ENCODE measurements at regions not wholly inside any gene's neighbourhood (a gene's known extent, or its start where the extent isn't known, plus 50 kb on each side); places are given as distances from the start of the nearest gene placed in this dataset.

- no peak for ATAC-seq (ENCODE audit: low FRiP score)
- DNase-seq: no peak
- no peaks in the 10 kb centered on the region for H3K36me3 ChIP-seq (ENCODE audit: control insufficient read depth in 1 of 2, insufficient read depth in 2 of 2, low read length in 1 of 2)
- no peaks in the 10 kb centered on the region for H3K9me3 ChIP-seq (ENCODE audit: control insufficient read depth, low read length)
- no peaks in the 10 kb centered on the region for H3K4me1 ChIP-seq (ENCODE audit: control insufficient read depth in 1 of 2, insufficient read depth in 2 of 2, low read length in 2 of 2)
- intact Hi-C loops (cut with DNase I): no loop called here
- H3K4me3 ChIP-seq (ENCODE audit: low read length in 2 of 2): no peak overlapping the region
- WGBS, 2 donors: 60 to 71% methylated on average over 2 of the region's 2 CpGs
- H3K27me3 ChIP-seq (ENCODE audit: control insufficient read depth in 1 of 2, insufficient read depth in 2 of 2, low read length in 1 of 2): no peaks in the 10 kb centered on the region
- no peak overlapping the region for H3K27ac ChIP-seq (ENCODE audit: low read depth in 1 of 2, low read length in 2 of 2)
Observed at GRCh38 chrX:107522901-107523300, 73.4 kb downstream of the FRMPD3 start.

DNA sequence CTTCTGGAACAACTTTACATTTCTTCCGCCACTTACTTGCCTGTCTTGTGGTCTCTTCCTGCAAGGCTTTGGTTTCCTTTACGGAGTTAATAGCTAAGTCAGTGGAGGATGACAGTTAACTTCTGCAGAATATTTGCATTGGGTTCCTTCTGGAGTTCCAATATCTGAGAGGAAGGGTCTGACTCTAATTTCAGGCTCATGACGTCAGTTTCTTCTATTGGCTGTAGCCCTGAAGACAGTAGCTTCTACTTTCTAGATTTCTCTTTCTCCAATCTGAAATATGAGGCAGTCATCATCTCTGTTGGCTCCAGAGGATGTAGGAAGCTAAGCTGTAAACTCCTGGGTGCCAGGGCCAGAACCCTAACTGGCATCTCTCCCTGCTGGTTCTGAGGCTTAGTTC lies 76.7 kb downstream of the FRMPD3 start:
- Histone ChIP-seq H3K4me3 (ENCODE audit: low read length in 2 of 2) (no peak overlapping the region), H3K9me3 (ENCODE audit: control insufficient read depth, low read length) (no peaks in the 10 kb centered on the region), H3K36me3 (ENCODE audit: control insufficient read depth in 1 of 2, insufficient read depth in 2 of 2, low read length in 1 of 2) (no peaks in the 10 kb centered on the region), H3K4me1 (ENCODE audit: control insufficient read depth in 1 of 2, insufficient read depth in 2 of 2, low read length in 2 of 2) (no peaks in the 10 kb centered on the region), H3K27ac (ENCODE audit: low read depth in 1 of 2, low read length in 2 of 2) (no peak overlapping the region), H3K27me3 (ENCODE audit: control insufficient read depth in 1 of 2, insufficient read depth in 2 of 2, low read length in 1 of 2) (no peaks in the 10 kb centered on the region)
- ATAC-seq (ENCODE audit: low FRiP score) (no peak), DNase-seq (no peak)
- WGBS, 2 donors: 83 to 90% methylated on average over 3 of the region's 3 CpGs
- intact Hi-C loops (cut with DNase I): no loop called here

- H3K4me3 ChIP-seq (ENCODE audit: low read length in 2 of 2): no peak overlapping the region
- H3K27me3 ChIP-seq (ENCODE audit: control insufficient read depth in 1 of 2, insufficient read depth in 2 of 2, low read length in 1 of 2): no peaks in the 10 kb centered on the region
- no peaks in the 10 kb centered on the region for H3K9me3 ChIP-seq (ENCODE audit: control insufficient read depth, low read length)
- 60 to 78% methylated on average over 4 of the region's 4 CpGs for whole genome bisulfite sequencing, 2 donors
- no peak overlapping the region for H3K27ac ChIP-seq (ENCODE audit: low read depth in 1 of 2, low read length in 2 of 2)
- intact Hi-C loops (cut with DNase I): no loop called here
- DNase-seq (no peak), ATAC-seq (ENCODE audit: low FRiP score) (no peak)
- H3K4me1 ChIP-seq (ENCODE audit: control insufficient read depth in 1 of 2, insufficient read depth in 2 of 2, low read length in 2 of 2): no peaks in the 10 kb centered on the region
- no peaks in the 10 kb centered on the region for H3K36me3 ChIP-seq (ENCODE audit: control insufficient read depth in 1 of 2, insufficient read depth in 2 of 2, low read length in 1 of 2)
Observed at GRCh38 chrX:107530141-107530540, 80.7 kb downstream of the FRMPD3 start.

DNA sequence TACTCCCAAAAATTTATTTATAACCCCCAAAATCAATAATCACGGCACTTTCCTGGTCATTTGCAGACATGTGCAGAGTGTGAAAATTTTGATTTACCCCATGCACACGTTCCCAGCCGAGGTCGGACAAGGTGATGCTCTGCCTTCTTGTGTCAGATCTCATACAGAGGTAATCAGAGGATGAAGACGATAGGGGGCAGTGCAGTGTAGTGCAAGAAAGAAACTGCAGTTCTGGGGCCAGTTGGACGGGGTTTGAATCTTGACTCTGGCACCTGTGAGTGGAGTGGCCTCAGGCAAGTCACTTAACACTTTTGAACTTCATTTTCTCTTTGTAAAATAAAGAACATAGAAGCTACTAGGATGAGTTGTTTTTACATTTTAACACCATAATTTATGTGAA lies 88.4 kb downstream of the FRMPD3 start:
- intact Hi-C loops (cut with DNase I): no loop called here
- no peak overlapping the region for H3K4me3 ChIP-seq (ENCODE audit: low read length in 2 of 2)
- no peaks in the 10 kb centered on the region for H3K27me3 ChIP-seq (ENCODE audit: control insufficient read depth in 1 of 2, insufficient read depth in 2 of 2, low read length in 1 of 2)
- no peak overlapping the region for H3K27ac ChIP-seq (ENCODE audit: low read depth in 1 of 2, low read length in 2 of 2)
- H3K4me1 ChIP-seq (ENCODE audit: control insufficient read depth in 1 of 2, insufficient read depth in 2 of 2, low read length in 2 of 2): no peaks in the 10 kb centered on the region
- no peaks in the 10 kb centered on the region for H3K36me3 ChIP-seq (ENCODE audit: control insufficient read depth in 1 of 2, insufficient read depth in 2 of 2, low read length in 1 of 2)
- DNase-seq (no peak), ATAC-seq (ENCODE audit: low FRiP score) (no peak)
- 23 to 30% methylated on average over 6 of the region's 6 CpGs for WGBS, 2 donors
- H3K9me3 ChIP-seq (ENCODE audit: control insufficient read depth, low read length): no peaks in the 10 kb centered on the region

GRCh38 chrX:107541244-107541643 lies 87.1 kb upstream of the PRPS1 start:
- no peak overlapping the region for H3K4me3 ChIP-seq (ENCODE audit: low read length in 2 of 2)
- 87 to 94% methylated on average over 1 of the region's 1 CpG for WGBS, 2 donors
- H3K36me3 ChIP-seq (ENCODE audit: control insufficient read depth in 1 of 2, insufficient read depth in 2 of 2, low read length in 1 of 2): no peaks in the 10 kb centered on the region
- no peaks in the 10 kb centered on the region for H3K9me3 ChIP-seq (ENCODE audit: control insufficient read depth, low read length)
- intact Hi-C loops (cut with DNase I): no loop called here
- DNase-seq (no peak), ATAC-seq (ENCODE audit: low FRiP score) (no peak)
- H3K27ac ChIP-seq (ENCODE audit: low read depth in 1 of 2, low read length in 2 of 2): no peak overlapping the region
- H3K4me1 ChIP-seq (ENCODE audit: control insufficient read depth in 1 of 2, insufficient read depth in 2 of 2, low read length in 2 of 2): no peaks in the 10 kb centered on the region
- no peaks in the 10 kb centered on the region for H3K27me3 ChIP-seq (ENCODE audit: control insufficient read depth in 1 of 2, insufficient read depth in 2 of 2, low read length in 1 of 2)

DNA sequence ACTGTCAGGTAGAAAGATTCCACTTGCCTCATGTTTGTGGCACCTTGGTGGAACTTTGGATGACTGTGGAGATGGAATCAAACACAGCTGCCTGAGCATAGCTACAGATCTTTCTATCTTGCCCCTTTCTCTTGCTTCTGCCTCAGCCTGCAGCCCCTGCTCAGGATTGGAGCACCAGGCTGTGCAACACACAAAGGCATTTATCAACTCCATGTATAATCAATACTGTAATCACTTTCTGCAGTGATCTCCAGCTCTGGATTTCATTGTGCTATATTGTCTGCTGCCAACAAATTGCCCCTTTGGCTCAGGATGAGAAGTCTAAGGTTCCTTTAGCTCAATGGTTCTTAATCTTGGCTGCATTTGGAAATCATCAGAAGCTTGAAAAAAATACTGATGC lies 86.3 kb upstream of the PRPS1 start:
- no peaks in the 10 kb centered on the region for H3K9me3 ChIP-seq (ENCODE audit: control insufficient read depth, low read length)
- DNase-seq: no peak
- intact Hi-C loops (cut with DNase I): no loop called here
- no peaks in the 10 kb centered on the region for H3K27me3 ChIP-seq (ENCODE audit: control insufficient read depth in 1 of 2, insufficient read depth in 2 of 2, low read length in 1 of 2)
- H3K27ac ChIP-seq (ENCODE audit: low read depth in 1 of 2, low read length in 2 of 2): no peak overlapping the region
- H3K4me1 ChIP-seq (ENCODE audit: control insufficient read depth in 1 of 2, insufficient read depth in 2 of 2, low read length in 2 of 2): no peaks in the 10 kb centered on the region
- no peak for ATAC-seq (ENCODE audit: low FRiP score)
- no peaks in the 10 kb centered on the region for H3K36me3 ChIP-seq (ENCODE audit: control insufficient read depth in 1 of 2, insufficient read depth in 2 of 2, low read length in 1 of 2)
- H3K4me3 ChIP-seq (ENCODE audit: low read length in 2 of 2): no peak overlapping the region

- no peaks in the 10 kb centered on the region for H3K4me1 ChIP-seq (ENCODE audit: control insufficient read depth in 1 of 2, insufficient read depth in 2 of 2, low read length in 2 of 2)
- H3K4me3 ChIP-seq (ENCODE audit: low read length in 2 of 2): no peak overlapping the region
- H3K36me3 ChIP-seq (ENCODE audit: control insufficient read depth in 1 of 2, insufficient read depth in 2 of 2, low read length in 1 of 2): no peaks in the 10 kb centered on the region
- no peaks in the 10 kb centered on the region for H3K27me3 ChIP-seq (ENCODE audit: control insufficient read depth in 1 of 2, insufficient read depth in 2 of 2, low read length in 1 of 2)
- H3K27ac ChIP-seq (ENCODE audit: low read depth in 1 of 2, low read length in 2 of 2): no peak overlapping the region
- intact Hi-C loops (cut with DNase I): no loop called here
- DNase-seq (no peak), ATAC-seq (ENCODE audit: low FRiP score) (no peak)
- H3K9me3 ChIP-seq (ENCODE audit: control insufficient read depth, low read length): no peaks in the 10 kb centered on the region
- WGBS, 2 donors: 11 to 28% methylated on average over 2 of the region's 2 CpGs
Observed at GRCh38 chrX:107542500-107542899, 85.8 kb upstream of the PRPS1 start.

DNA sequence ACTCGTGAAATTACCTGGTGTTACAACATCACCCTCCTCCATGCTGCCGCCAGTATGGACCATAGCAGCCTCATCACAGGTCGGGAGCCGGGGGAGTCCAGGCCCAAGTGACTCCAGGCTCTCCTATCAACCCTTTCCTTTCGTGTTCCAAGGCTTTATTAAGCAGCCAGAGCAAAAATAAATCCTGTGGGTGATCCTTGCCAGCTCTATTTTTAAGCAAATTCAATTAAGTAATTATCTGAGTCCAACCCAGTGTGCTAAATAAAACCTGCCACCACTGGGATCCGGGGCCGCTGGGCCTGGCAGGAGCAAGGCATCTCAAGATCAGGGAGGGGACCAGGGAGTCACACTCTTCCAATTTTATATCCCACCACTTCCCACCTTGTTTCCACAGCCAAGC lies 80.7 kb upstream of the PRPS1 start:
- no peaks in the 10 kb centered on the region for H3K9me3 ChIP-seq (ENCODE audit: control insufficient read depth, low read length)

DNA sequence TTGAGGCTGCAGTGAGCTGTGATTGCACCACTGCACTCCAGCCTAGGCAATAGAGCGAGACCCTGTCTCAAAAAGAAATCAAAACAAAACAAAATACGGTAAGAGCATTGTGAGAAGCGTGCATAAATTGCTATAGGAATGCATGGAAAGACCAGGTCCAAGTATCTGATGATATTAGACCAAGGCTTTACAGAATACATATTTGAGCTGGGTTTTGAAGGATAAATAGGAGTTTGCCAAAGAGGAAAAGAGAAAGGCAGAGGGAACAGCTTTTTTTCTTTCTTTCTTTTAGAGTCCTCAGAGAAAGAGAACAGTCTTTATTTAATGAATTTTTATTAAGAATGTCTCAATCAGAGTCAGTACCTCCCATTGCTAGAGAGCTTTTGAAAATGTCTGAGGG lies 79.5 kb upstream of the PRPS1 start:
- intact Hi-C loops (cut with DNase I): no loop called here
- H3K27ac ChIP-seq (ENCODE audit: low read depth in 1 of 2, low read length in 2 of 2): no peak overlapping the region
- WGBS, 2 donors: 80 to 95% methylated on average over 3 of the region's 3 CpGs
- DNase-seq (no peak), ATAC-seq (ENCODE audit: low FRiP score) (no peak)
- H3K9me3 ChIP-seq (ENCODE audit: control insufficient read depth, low read length): no peaks in the 10 kb centered on the region
- H3K27me3 ChIP-seq (ENCODE audit: control insufficient read depth in 1 of 2, insufficient read depth in 2 of 2, low read length in 1 of 2): no peaks in the 10 kb centered on the region
- H3K36me3 ChIP-seq (ENCODE audit: control insufficient read depth in 1 of 2, insufficient read depth in 2 of 2, low read length in 1 of 2): no peaks in the 10 kb centered on the region
- no peaks in the 10 kb centered on the region for H3K4me1 ChIP-seq (ENCODE audit: control insufficient read depth in 1 of 2, insufficient read depth in 2 of 2, low read length in 2 of 2)
- no peak overlapping the region for H3K4me3 ChIP-seq (ENCODE audit: low read length in 2 of 2)

More for the DNA sequence above, 80.7 kb upstream of the PRPS1 start:
- Histone ChIP-seq H3K4me1 (ENCODE audit: control insufficient read depth in 1 of 2, insufficient read depth in 2 of 2, low read length in 2 of 2) (no peaks in the 10 kb centered on the region), H3K4me3 (ENCODE audit: low read length in 2 of 2) (no peak overlapping the region), H3K27me3 (ENCODE audit: control insufficient read depth in 1 of 2, insufficient read depth in 2 of 2, low read length in 1 of 2) (no peaks in the 10 kb centered on the region), H3K27ac (ENCODE audit: low read depth in 1 of 2, low read length in 2 of 2) (no peak overlapping the region), H3K36me3 (ENCODE audit: control insufficient read depth in 1 of 2, insufficient read depth in 2 of 2, low read length in 1 of 2) (no peaks in the 10 kb centered on the region)
- DNase-seq (no peak), ATAC-seq (ENCODE audit: low FRiP score) (no peak)
- WGBS, 2 donors: 72 to 82% methylated on average over 7 of the region's 7 CpGs
- intact Hi-C loops (cut with DNase I): no loop called here
